ENCODE measurements at regions not wholly inside any gene's neighbourhood (a gene's known extent, or its start where the extent isn't known, plus 50 kb on each side); places are given as distances from the start of the nearest gene placed in this dataset.

- no peak for DNase-seq (ENCODE audit: extremely low spot score in 2 of 2)
- intact Hi-C loops (cut with DNase I): no loop called here
- TF ChIP-seq POLR2A (IDR thresholded peaks at IDR 0.05): no peak
- H3K4me3 ChIP-seq: no peak overlapping the region
- no peak overlapping the region for H3K27ac ChIP-seq
- peaks cover 18% of the 10 kb centered on the region for H3K4me1 ChIP-seq
- H3K36me3 ChIP-seq: no peaks in the 10 kb centered on the region
- H3K9me3 ChIP-seq: no peaks in the 10 kb centered on the region
- no peaks in the 10 kb centered on the region for H3K27me3 ChIP-seq
Observed at GRCh38 chr2:216553482-216554240, 55.0 kb downstream of the RPL37A start.

GRCh38 chr2:216554286-216554685, 55.6 kb downstream of the RPL37A start:
- H3K27me3 ChIP-seq: no peaks in the 10 kb centered on the region
- no peak overlapping the region for H3K4me3 ChIP-seq
- TF ChIP-seq POLR2AphosphoS5 (IDR thresholded peaks at IDR 0.05; ENCODE audit: insufficient read depth in 1 of 2, low read depth in 1 of 2): no peak
- no peaks in the 10 kb centered on the region for H3K36me3 ChIP-seq
- no peak for DNase-seq (ENCODE audit: extremely low spot score in 2 of 2)
- no peak overlapping the region for H3K27ac ChIP-seq
- peaks cover 18% of the 10 kb centered on the region for H3K4me1 ChIP-seq
- intact Hi-C loops (cut with DNase I): no loop called here
- H3K9me3 ChIP-seq: no peaks in the 10 kb centered on the region

GRCh38 chr2:216554755-216555154, 56.1 kb downstream of the RPL37A start:
- DNase-seq (ENCODE audit: extremely low spot score in 2 of 2): no peak
- no peak for TF ChIP-seq POLR2A (IDR thresholded peaks at IDR 0.05)
- no peak for TF ChIP-seq CTCF (IDR thresholded peaks at IDR 0.05)
- no peak for TF ChIP-seq POLR2AphosphoS5 (IDR thresholded peaks at IDR 0.05; ENCODE audit: insufficient read depth in 1 of 2, low read depth in 1 of 2)
- Histone ChIP-seq H3K9me3 (no peaks in the 10 kb centered on the region), H3K27me3 (no peaks in the 10 kb centered on the region), H3K27ac (no peak overlapping the region), H3K36me3 (no peaks in the 10 kb centered on the region), H3K4me1 (peaks cover 18% of the 10 kb centered on the region), H3K4me3 (no peak overlapping the region)
- intact Hi-C loops (cut with DNase I): no loop called here

GRCh38 chr2:216555274-216555673, 56.6 kb downstream of the RPL37A start:
- Histone ChIP-seq H3K4me3 (no peak overlapping the region), H3K4me1 (peaks cover 18% of the 10 kb centered on the region), H3K27ac (no peak overlapping the region), H3K9me3 (no peaks in the 10 kb centered on the region), H3K27me3 (no peaks in the 10 kb centered on the region), H3K36me3 (no peaks in the 10 kb centered on the region)
- TF ChIP-seq POLR2AphosphoS5 (IDR thresholded peaks at IDR 0.05; ENCODE audit: insufficient read depth in 1 of 2, low read depth in 1 of 2): no peak
- TF ChIP-seq POLR2A (IDR thresholded peaks at IDR 0.05): no peak
- no peak for TF ChIP-seq CTCF (IDR thresholded peaks at IDR 0.05)
- intact Hi-C loops (cut with DNase I): no loop called here
- no peak for DNase-seq (ENCODE audit: extremely low spot score in 2 of 2)

- Histone ChIP-seq H3K4me3 (no peak overlapping the region), H3K27ac (no peak overlapping the region), H3K9me3 (no peaks in the 10 kb centered on the region), H3K36me3 (no peaks in the 10 kb centered on the region), H3K4me1 (peaks cover 18% of the 10 kb centered on the region), H3K27me3 (no peaks in the 10 kb centered on the region)
- DNase-seq (ENCODE audit: extremely low spot score in 2 of 2): no peak
- TF ChIP-seq POLR2A (IDR thresholded peaks at IDR 0.05): no peak
- TF ChIP-seq CTCF (IDR thresholded peaks at IDR 0.05): no peak
- no peak for TF ChIP-seq POLR2AphosphoS5 (IDR thresholded peaks at IDR 0.05; ENCODE audit: insufficient read depth in 1 of 2, low read depth in 1 of 2)
- intact Hi-C loops (cut with DNase I): no loop called here
Observed at GRCh38 chr2:216556202-216556601, 57.6 kb downstream of the RPL37A start.

- no peak for DNase-seq (ENCODE audit: extremely low spot score in 2 of 2)
- TF ChIP-seq POLR2AphosphoS5 (IDR thresholded peaks at IDR 0.05; ENCODE audit: insufficient read depth in 1 of 2, low read depth in 1 of 2) (no peak), POLR2A (IDR thresholded peaks at IDR 0.05) (no peak), CTCF (IDR thresholded peaks at IDR 0.05) (no peak)
- H3K27ac ChIP-seq: no peak overlapping the region
- no peaks in the 10 kb centered on the region for H3K36me3 ChIP-seq
- peaks cover 19% of the 10 kb centered on the region for H3K4me1 ChIP-seq
- no peak overlapping the region for H3K4me3 ChIP-seq
- no peaks in the 10 kb centered on the region for H3K27me3 ChIP-seq
- H3K9me3 ChIP-seq: no peaks in the 10 kb centered on the region
- intact Hi-C loops (cut with DNase I): no loop called here
Observed at GRCh38 chr2:216557413-216557812, 58.8 kb downstream of the RPL37A start.

Measured in vagina (tissue), 2 donors.